Keratinocyte (primary cell): ENCODE measurements at regions not wholly inside any gene's neighbourhood (a gene's known extent, or its start where the extent isn't known, plus 50 kb on each side); places are given as distances from the start of the nearest gene placed in this dataset.

Source experiments
- DNase-seq: peaks from one replicate; pipeline ENCODE4 v3.0.0-alpha.2; 2011; ENCODE audit warnings: low read depth, missing footprints, low spot score
- FAIRE-seq: peaks from 2 replicates; lab custom pipeline; 2011; peaks lifted over from hg19 to GRCh38; lab: Jason Lieb, UNC
- H2AFZ ChIP-seq: 2 replicates; pipeline ENCODE4 v1.6.0; 2012; ENCODE audit warnings: low read length, control low read depth, inconsistent platforms; ENCODE audit not compliant: control insufficient read depth
- H3K27ac ChIP-seq: 2 replicates; pipeline ENCODE4 v1.5.1; 2011; ENCODE audit warnings: low read length; ENCODE audit not compliant: control insufficient read depth, insufficient read depth
- H3K27me3 ChIP-seq: 3 replicates; pipeline ENCODE4 v1.6.0; 2011; ENCODE audit warnings: low read length; ENCODE audit not compliant: control insufficient read depth, insufficient read depth; ENCODE audit errors: extremely low read depth
- H3K36me3 ChIP-seq, 2 experiments: 2 replicates in 1 of 2; 3 replicates in 1 of 2; pipeline ENCODE4 v1.5.1; 2011; ENCODE audit warnings: low read length in 2 of 2, mild to moderate bottlenecking in 1 of 2; ENCODE audit not compliant: control insufficient read depth in 2 of 2, insufficient read depth in 2 of 2; ENCODE audit errors: extremely low read depth in 1 of 2
- H3K4me1 ChIP-seq: 3 replicates; pipeline ENCODE4 v1.5.1; 2011; ENCODE audit warnings: low read length; ENCODE audit not compliant: control insufficient read depth, insufficient read depth; ENCODE audit errors: extremely low read depth
- H3K4me2 ChIP-seq: 3 replicates; pipeline ENCODE4 v1.6.0; 2011; ENCODE audit warnings: low read depth, low read length; ENCODE audit not compliant: control insufficient read depth, insufficient read depth; ENCODE audit errors: extremely low read depth
- H3K4me3 ChIP-seq, 3 experiments: fragments of 200-600 bp in 1 of 3; sonication (generic) in 1 of 3; 2 replicates in 2 of 3; 3 replicates in 1 of 3; pipeline ENCODE4 v1.5.1; 2011 to 2016; ENCODE audit warnings: low read length in 3 of 3, mild to moderate bottlenecking in 3 of 3, control low read depth in 2 of 3, inconsistent platforms in 1 of 3, low read depth in 1 of 3, mixed read lengths in 1 of 3, mixed run types in 1 of 3, moderate library complexity in 1 of 3; ENCODE audit not compliant: control insufficient read depth in 2 of 3, insufficient read depth in 2 of 3; ENCODE audit errors: extremely low read depth in 1 of 3
- H3K79me2 ChIP-seq: 2 replicates; pipeline ENCODE4 v1.6.0; 2012; ENCODE audit warnings: low read length; ENCODE audit not compliant: control insufficient read depth, insufficient read depth
- H3K9ac ChIP-seq: 3 replicates; pipeline ENCODE4 v1.6.0; 2011; ENCODE audit warnings: low read length; ENCODE audit not compliant: control insufficient read depth, insufficient read depth; ENCODE audit errors: extremely low read depth
- H3K9me1 ChIP-seq: 3 replicates; pipeline ENCODE4 v1.6.0; 2011; ENCODE audit warnings: low read length; ENCODE audit not compliant: control insufficient read depth, insufficient read depth; ENCODE audit errors: extremely low read depth
- H3K9me3 ChIP-seq: 2 replicates; pipeline ENCODE4 v1.5.1; 2012; ENCODE audit warnings: low read depth, low read length; ENCODE audit not compliant: control insufficient read depth
- H4K20me1 ChIP-seq: 3 replicates; pipeline ENCODE4 v1.6.0; 2011; ENCODE audit warnings: low read length; ENCODE audit not compliant: control insufficient read depth, insufficient read depth; ENCODE audit errors: extremely low read depth
- EZH2 ChIP-seq: IDR thresholded peaks from one replicate; pipeline ENCODE4 v1.6.1; 2012; ENCODE audit warnings: inconsistent platforms, mild to moderate bottlenecking, low read length, moderate library complexity
- dilution Hi-C: fragments of 300-500 bp; cut with MboI; formaldehyde crosslinking; loops from one replicate; pipeline ENCODE4 v1.7.0; 2020; ENCODE audit warnings: low sequenced_read_pairs; ENCODE audit not compliant: extremely low pct_ligation_motif_present
- TF ChIP-seq, protein P1 (sequence below), 3 experiments: IDR thresholded peaks in 1 of 3; conservative IDR thresholded peaks in 1 of 3; optimal IDR thresholded peaks in 1 of 3; 2 replicates in 2 of 3; 3 replicates in 1 of 3; pipeline versions ENCODE3 to v1.5.1; 2011; ENCODE audit warnings: low read length in 3 of 3, mild to moderate bottlenecking in 3 of 3, moderate library complexity in 2 of 3, control low read depth in 1 of 3, inconsistent platforms in 1 of 3; ENCODE audit not compliant: insufficient read depth in 2 of 3; ENCODE audit errors: extremely low read depth in 1 of 3

DNA sequence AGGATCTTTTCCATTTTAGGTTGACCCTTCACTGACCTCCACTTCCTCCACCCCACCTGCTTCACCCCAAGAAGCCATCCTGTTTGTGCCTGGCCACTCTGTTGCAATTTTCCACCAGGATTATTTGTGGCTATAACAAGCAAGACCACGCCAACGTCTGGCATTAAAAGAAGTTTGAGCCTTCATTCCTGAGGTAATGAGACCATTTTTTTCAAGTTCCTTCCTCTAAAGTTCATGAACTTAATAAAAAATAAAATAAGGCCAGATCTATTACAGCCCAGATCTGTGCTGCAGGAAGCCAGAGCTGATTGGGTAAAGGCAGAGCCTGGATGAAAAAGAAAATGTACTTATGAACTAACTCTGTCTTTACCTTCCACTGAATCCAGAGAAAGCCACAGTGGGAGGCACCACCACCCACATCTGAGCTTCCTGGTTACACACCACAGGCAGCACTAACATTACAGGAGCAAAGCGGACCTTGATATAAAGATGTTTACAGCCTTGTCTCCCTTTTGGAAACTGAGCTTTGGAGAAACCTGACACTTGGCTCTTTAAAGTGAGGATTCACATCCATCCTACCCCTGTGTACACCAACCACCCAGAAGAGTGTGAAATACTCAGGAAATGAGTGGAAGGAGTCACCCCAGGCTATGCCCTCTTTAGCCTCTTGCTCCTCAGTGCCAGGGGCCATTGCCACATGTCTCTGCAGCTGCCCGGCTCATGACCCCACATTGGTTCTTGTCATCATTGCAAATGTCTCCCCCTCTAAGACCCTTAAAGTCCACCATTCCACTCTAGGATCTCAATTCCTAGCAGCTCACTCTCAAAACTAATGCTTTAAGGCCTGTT, 293.6 kb downstream of the PLPP3 start:
- FAIRE-seq (no peak), DNase-seq (no peak)
- no peaks in the 10 kb centered on the region for H3K79me2 ChIP-seq
- H3K4me3 ChIP-seq: no peak overlapping the region
- no peaks in the 10 kb centered on the region for H3K36me3 ChIP-seq
- no peak for TF ChIP-seq EZH2
- TF ChIP-seq, protein P1, sequence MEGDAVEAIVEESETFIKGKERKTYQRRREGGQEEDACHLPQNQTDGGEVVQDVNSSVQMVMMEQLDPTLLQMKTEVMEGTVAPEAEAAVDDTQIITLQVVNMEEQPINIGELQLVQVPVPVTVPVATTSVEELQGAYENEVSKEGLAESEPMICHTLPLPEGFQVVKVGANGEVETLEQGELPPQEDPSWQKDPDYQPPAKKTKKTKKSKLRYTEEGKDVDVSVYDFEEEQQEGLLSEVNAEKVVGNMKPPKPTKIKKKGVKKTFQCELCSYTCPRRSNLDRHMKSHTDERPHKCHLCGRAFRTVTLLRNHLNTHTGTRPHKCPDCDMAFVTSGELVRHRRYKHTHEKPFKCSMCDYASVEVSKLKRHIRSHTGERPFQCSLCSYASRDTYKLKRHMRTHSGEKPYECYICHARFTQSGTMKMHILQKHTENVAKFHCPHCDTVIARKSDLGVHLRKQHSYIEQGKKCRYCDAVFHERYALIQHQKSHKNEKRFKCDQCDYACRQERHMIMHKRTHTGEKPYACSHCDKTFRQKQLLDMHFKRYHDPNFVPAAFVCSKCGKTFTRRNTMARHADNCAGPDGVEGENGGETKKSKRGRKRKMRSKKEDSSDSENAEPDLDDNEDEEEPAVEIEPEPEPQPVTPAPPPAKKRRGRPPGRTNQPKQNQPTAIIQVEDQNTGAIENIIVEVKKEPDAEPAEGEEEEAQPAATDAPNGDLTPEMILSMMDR (optimal IDR thresholded peaks at IDR 0.05 in 1 of 3, IDR thresholded peaks at IDR 0.05 in 1 of 3, conservative IDR thresholded peaks at IDR 0.05 in 1 of 3; ENCODE audit: extremely low read depth in 1 of 3, insufficient read depth in 2 of 3, low read length in 3 of 3): no peak
- H3K4me2 ChIP-seq: no peak overlapping the region
- no peaks in the 10 kb centered on the region for H3K9me3 ChIP-seq
- H2AFZ ChIP-seq: no peak overlapping the region
- no peaks in the 10 kb centered on the region for H4K20me1 ChIP-seq
- no peaks in the 10 kb centered on the region for H3K9me1 ChIP-seq
- no peak overlapping the region for H3K27ac ChIP-seq
- H3K27me3 ChIP-seq: no peaks in the 10 kb centered on the region
- dilution Hi-C loops: no loop called here
- H3K9ac ChIP-seq: no peak overlapping the region
- no peaks in the 10 kb centered on the region for H3K4me1 ChIP-seq

DNA sequence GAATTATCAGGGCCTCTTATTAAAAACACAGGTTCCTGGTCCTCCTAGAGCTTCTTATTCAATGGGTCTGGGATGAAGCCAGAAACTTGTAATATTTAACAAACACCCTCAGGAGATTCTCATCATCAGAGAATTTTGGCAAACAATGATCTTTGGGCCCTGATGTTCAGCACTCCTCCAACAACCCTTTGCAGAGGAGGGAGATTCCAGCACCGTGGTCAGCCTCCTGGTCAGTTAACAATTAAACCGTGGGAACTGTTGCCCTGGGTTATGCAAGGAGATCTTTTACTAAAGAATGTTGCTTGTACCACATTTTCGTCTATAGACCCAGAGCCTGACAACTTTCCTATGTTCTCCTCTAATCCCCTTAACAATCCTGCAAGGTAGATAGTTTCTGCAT, 294.4 kb downstream of the PLPP3 start:
- FAIRE-seq (no peak), DNase-seq (no peak)
- H3K79me2 ChIP-seq: no peaks in the 10 kb centered on the region
- H3K9me3 ChIP-seq: no peaks in the 10 kb centered on the region
- H3K4me2 ChIP-seq: no peak overlapping the region
- H3K4me3 ChIP-seq: no peak overlapping the region
- no peaks in the 10 kb centered on the region for H3K36me3 ChIP-seq
- H3K4me1 ChIP-seq: no peaks in the 10 kb centered on the region
- H4K20me1 ChIP-seq: no peaks in the 10 kb centered on the region
- H3K27ac ChIP-seq: no peak overlapping the region
- H3K9ac ChIP-seq: no peak overlapping the region
- H3K9me1 ChIP-seq: no peaks in the 10 kb centered on the region
- TF ChIP-seq EZH2: no peak
- TF ChIP-seq, protein P1 (optimal IDR thresholded peaks at IDR 0.05 in 1 of 3, IDR thresholded peaks at IDR 0.05 in 1 of 3, conservative IDR thresholded peaks at IDR 0.05 in 1 of 3; ENCODE audit: extremely low read depth in 1 of 3, insufficient read depth in 2 of 3, low read length in 3 of 3): no peak
- no peaks in the 10 kb centered on the region for H3K27me3 ChIP-seq
- dilution Hi-C loops: no loop called here
- no peak overlapping the region for H2AFZ ChIP-seq
